GM12892 (cell line): ENCODE measurements at regions not wholly inside any gene's neighbourhood (a gene's known extent, or its start where the extent isn't known, plus 50 kb on each side); places are given as distances from the start of the nearest gene placed in this dataset.
"Not testable (repeated sequence)": the region's sequence is repeated elsewhere in the genome, so short reads cannot be mapped to it uniquely, and the experiment has no call there.

Experiments used
- DNase-seq: peaks from one replicate; pipeline ENCODE4 v3.0.0; 2011; ENCODE audit not compliant: insufficient read length
- FAIRE-seq: peaks from 2 replicates; lab custom pipeline; 2011; peaks lifted over from hg19 to GRCh38; lab: Jason Lieb, UNC
- POLR2A ChIP-seq: IDR thresholded peaks from 2 replicates; pipeline ENCODE4 v1.6.1; 2011; ENCODE audit warnings: low read depth, low read length, control low read depth
- POLR2AphosphoS5 ChIP-seq: IDR thresholded peaks from 2 replicates; pipeline ENCODE4 v1.6.1; 2011; ENCODE audit warnings: low read depth, low read length, control low read depth
- TAF1 ChIP-seq: IDR thresholded peaks from 2 replicates; pipeline ENCODE4 v1.6.1; 2011; ENCODE audit warnings: low read depth, mild to moderate bottlenecking, control low read depth, low read length, borderline replicate concordance

DNA sequence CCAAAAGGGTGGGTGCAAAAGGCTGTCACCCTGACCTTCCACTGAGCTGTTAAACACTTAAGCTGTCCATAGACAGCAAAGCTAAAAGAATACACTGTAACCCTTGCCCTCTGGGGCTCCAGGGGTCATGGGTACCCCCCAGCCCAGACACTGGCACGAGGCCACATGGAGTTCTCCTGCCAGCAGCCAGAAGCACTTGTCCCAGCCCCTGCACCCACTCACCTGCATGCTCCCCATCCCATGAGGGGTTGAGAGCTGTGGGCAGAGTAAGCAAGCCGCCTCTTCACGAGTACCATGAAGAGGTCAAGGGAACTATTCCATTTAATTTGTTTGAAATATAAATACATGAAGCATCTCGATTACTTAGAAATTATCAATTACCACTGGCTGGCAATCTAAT lies 867.1 kb upstream of the ZEB2 start:
- TF ChIP-seq POLR2A (no peak), POLR2AphosphoS5 (no peak), TAF1 (no peak)
- no peak for DNase-seq
- FAIRE-seq, result no peak

DNA sequence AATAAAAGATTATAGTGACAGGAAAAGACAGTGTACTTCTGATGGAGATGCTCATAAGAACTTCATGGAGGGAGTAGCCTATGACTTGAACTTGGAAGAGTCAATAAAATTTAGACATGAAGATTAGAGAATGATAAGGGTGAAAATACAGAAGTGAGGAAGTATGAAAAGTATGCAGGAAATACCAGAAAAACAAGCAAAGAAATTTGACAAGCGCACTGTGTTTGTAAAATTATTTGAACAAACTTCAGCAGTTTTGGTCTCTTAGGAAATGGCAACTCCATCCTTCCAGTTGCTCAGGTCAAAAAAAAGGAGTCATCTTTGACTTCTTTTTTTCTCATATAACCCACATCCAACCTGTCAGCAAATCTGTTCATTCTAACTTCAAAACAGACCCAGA lies 864.0 kb upstream of the ZEB2 start:
- DNase-seq (no peak), FAIRE-seq (no peak)
- TF ChIP-seq POLR2AphosphoS5, result no peak
- no peak for TF ChIP-seq TAF1
- no peak for TF ChIP-seq POLR2A

DNA sequence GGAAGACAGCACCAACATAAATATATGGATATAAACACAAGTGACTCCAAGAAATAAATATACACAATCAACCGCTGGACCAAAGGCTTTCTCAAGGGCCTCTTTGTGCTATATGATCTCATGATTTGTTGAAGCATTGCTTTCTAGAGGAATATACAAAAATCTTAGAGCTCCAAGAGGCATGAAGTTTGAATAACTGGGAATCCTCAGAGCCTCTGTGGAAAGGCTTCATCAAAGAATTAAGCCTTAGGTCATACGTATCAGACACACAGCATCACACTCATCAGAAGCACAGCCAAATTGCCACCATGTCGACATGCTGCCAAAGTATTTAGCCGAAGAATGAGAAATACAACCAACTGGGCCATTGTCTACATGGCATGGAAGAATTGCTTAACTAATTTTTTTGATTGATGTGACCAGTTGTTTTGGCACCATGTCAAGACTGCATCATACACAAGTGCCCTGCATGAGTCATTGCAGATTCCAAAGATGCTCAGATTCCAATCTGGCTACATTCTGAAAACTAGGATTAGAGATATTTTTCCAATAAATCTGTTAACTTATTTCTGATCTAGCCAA lies 860.6 kb upstream of the ZEB2 start:
- DNase-seq (no peak), FAIRE-seq (no peak)
- TF ChIP-seq TAF1 (no peak), POLR2A (no peak), POLR2AphosphoS5 (no peak)

DNA sequence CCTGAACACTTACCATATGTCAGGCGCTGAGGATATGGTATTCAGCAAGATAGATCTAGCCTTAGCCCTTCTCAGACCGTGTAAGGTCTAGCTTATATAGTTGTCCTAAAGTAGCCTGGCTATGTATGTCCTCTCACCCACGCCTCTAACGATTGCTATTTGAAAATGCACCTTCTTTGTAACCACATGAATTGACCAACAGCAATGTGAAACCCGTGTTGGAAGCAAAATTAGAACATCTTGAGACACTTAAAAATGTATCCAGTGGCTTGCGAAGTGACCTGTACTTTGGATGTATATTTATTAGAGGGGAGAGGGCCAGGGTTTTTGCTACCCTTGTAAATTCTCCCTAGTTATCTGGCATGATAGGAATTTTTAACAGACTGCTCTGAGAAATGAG lies 860.0 kb upstream of the ZEB2 start:
- FAIRE-seq (no peak), DNase-seq (no peak)
- TF ChIP-seq POLR2A (no peak), TAF1 (no peak), POLR2AphosphoS5 (no peak)

DNA sequence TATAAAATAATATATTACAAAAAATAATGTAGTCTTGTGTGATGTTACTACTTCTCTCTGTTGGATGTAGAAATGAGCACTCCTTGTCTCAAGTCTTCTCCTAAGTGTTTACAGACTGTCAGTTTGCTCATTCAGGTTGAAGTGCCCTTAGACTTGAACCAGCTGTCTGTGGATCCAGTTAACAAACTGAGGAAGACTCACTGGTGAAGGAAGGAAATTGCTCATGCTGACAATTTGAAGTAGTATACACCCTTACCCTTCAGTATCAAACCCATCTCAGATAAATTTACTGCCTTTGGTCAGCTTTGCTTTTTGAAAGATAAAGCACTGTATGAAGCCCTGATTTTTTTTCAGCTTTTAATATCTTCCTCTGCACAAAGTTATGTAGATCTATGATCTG lies 854.2 kb upstream of the ZEB2 start:
- DNase-seq (no peak), FAIRE-seq (no peak)
- no peak for TF ChIP-seq POLR2A
- no peak for TF ChIP-seq TAF1
- no peak for TF ChIP-seq POLR2AphosphoS5

DNA sequence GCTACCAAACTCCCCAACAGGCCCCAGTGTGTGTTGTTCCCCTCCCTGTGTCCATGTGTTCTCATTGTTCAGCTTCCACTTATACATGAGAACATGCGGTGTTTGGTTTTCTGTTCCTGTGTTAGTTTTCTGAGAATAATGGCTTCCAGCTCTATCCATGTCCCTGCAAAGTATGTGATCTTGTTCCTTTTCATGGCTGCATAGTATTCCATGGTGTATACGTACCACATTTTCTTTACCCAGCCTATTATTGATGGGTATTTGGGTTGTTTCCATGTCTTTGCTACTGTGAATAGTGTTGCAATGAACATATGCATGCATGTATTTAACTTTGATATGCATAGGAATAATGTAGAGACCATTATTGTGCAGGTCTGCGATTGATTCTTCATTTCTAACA lies 847.4 kb upstream of the ZEB2 start:
- FAIRE-seq, DNase-seq: not testable (repeated sequence)

DNA sequence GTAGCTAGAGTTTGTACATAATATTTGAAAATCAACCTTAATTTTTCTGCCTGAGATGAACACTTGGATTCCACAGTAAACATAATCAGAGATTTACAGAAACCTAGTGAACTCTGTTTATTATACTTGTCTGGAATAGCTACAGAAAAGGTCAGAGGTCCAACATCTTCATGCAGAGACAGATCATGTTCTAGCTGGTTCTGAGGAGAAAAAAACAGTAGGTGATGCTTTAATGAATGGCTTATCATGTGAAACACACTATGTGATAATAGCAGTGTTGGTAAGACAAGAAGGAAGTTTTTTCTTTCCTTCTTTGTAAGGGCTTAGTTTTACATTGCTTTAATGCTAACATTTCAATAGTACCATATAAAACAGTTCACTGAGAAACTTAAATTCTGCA lies 846.4 kb upstream of the ZEB2 start:
- DNase-seq (no peak), FAIRE-seq (no peak)
- TF ChIP-seq POLR2A (no peak), TAF1 (no peak), POLR2AphosphoS5 (no peak)

DNA sequence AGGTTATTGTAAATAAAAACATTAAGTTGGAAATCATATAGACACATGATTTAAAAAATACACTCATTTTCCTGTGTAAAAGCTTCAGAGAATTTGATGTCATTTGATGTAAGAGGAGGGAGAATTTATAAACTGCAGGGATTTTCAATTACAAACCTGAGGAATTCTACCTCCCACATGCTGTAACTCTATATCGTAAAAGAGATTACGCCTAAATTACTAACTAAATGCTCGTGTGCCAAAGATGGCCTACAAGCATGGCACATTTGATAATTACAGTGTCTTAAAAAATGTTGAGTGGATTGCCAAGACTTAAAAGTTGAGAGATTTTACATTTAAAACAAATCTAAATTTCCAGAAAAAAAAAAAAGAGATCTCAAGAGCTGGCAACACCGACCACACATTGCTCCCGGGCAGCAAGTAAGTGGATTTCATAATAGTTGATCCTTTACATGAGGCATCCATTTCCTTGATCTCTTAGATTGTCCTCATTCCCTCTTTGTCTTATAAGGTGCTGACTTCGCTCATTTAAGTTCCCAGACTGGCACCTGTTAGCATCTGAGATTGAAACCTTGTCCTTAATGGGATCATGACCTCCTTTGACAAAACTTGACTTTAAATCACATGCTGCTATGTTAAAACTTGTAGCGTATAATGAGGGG lies 840.3 kb upstream of the ZEB2 start:
- TF ChIP-seq TAF1 (no peak), POLR2A (no peak), POLR2AphosphoS5 (no peak)
- FAIRE-seq, result no peak
- DNase-seq, result no peak

DNA sequence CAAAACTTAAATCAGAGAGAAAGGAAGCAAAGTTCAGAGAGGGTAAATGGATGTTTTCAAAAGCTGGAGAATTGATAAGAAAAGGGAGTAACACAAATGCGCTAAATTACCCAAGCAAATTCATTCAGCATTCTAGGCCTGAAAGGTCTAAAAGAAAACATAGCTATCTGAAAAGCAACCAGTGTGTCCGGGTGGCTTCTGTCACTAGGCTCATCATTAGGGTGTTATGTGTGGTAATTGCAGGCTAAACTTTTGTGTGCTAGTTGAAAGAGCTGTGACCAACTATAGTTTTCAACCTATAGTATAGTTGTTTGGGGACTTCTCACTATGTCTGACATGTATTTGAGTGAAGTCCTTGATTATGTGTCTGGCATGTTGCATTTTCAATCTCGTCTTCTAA lies 839.6 kb upstream of the ZEB2 start:
- TF ChIP-seq POLR2A (no peak), POLR2AphosphoS5 (no peak), TAF1 (no peak)
- no peak for DNase-seq
- FAIRE-seq, result no peak

DNA sequence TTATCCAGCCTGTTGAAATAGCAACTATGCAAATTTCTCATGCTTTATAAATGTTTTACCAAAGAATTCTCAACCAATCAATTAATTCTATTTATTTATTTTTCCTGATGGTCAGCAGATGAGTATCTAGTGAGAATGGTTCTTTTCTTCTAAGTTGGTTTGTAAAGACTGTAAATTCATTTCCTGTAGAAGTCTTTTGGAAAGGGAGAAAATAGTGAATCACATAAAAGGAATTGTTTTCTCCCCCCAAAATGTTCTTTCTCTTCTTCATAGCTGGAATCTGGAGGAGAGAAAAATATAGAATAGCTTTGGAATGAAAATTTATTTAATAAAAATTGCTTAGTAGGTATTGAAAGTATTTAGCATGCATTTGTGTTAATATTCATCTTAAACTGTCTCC lies 836.1 kb upstream of the ZEB2 start:
- FAIRE-seq (no peak), DNase-seq (no peak)
- TF ChIP-seq POLR2AphosphoS5 (no peak), POLR2A (no peak), TAF1 (no peak)

DNA sequence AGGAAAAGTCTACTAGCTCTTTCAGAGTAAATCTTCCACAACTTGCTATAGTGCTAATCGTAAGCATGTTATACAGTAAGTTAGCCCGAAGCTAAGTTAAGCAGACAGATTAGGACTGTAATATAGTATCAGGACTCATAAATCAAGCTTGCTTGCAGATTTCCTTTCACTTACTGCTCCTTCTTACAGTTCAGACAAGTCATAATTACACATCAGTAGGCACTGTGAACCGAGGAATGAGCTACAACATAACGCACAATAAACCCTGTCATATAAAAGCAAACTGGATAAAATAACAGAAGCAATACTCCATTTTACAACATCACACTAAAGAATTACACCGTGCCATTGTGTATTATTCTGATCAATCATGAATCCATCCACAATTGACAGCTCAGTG lies 832.6 kb upstream of the ZEB2 start:
- FAIRE-seq (no peak), DNase-seq (no peak)
- TF ChIP-seq TAF1 (no peak), POLR2A (no peak), POLR2AphosphoS5 (no peak)

DNA sequence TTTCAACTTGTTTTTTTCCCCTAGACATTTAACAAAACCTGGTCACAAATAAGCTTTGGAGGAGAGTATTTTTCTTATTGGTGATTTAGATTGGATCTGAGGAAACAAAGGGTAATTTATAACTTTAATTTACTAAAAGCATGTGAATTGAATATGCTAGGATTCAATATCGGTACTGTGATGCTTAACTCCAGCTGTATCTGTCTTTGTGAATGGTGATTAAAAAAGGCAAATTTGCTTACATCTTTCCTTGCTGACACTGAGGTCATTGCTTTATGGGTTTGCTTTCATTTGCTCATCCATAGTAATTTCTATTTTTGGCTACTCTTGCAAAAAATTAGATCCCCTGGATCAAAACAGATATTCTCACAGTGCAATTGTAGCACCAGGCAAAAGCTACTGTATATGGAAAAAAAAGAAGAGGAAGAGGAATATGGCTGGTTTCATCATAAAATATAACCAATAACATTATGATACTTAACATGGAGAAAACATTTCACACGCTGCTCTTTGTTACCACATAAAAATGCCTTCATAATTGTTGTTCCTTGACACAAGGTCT lies 832.0 kb upstream of the ZEB2 start:
- no peak for FAIRE-seq
- TF ChIP-seq TAF1 (no peak), POLR2AphosphoS5 (no peak), POLR2A (no peak)
- DNase-seq, result no peak
